Tibial nerve (tissue), 3 donors: ENCODE measurements at regions not wholly inside any gene's neighbourhood (a gene's known extent, or its start where the extent isn't known, plus 50 kb on each side); places are given as distances from the start of the nearest gene placed in this dataset.

ENCODE experiments used
- POLR2A ChIP-seq, 2 donors: fragments of 450-650 bp; IDR thresholded peaks; one replicate each; pipeline ENCODE4 v1.6.1; 2017; ENCODE audit warnings: antibody characterized with exemption in 2 of 2, mild to moderate bottlenecking in 2 of 2, moderate library complexity in 2 of 2
- TF ChIP-seq, protein P1 (sequence below), 5 experiments: fragments of 200-600 bp in 3 of 5; fragments of 450-650 bp in 2 of 5; sonication (generic) in 3 of 5; IDR thresholded peaks; one replicate each; pipeline ENCODE4 v1.5.1; 2016 to 2019; ENCODE audit warnings: antibody characterized with exemption in 5 of 5, mild to moderate bottlenecking in 3 of 5, moderate library complexity in 2 of 5

DNA sequence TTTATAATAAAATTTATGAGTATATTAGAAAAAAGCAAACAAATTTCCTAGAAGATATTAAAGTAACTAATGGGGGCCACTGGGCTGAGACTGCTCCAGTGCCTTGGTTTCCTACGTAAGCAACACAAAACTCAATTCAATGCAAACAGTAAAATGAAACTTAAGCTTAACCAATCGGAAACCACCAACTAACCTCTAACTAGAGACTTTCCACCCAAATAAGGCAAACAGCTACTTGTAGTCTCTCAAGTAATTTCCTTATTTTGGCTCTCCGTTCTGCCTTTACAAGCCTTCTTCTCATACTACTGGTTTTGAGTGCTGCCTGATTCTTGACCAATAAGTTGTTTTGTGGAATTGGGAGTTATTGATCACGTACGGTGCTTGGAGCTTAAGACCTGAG lies 167.3 kb upstream of the VEGFC start:
- TF ChIP-seq, protein P1, sequence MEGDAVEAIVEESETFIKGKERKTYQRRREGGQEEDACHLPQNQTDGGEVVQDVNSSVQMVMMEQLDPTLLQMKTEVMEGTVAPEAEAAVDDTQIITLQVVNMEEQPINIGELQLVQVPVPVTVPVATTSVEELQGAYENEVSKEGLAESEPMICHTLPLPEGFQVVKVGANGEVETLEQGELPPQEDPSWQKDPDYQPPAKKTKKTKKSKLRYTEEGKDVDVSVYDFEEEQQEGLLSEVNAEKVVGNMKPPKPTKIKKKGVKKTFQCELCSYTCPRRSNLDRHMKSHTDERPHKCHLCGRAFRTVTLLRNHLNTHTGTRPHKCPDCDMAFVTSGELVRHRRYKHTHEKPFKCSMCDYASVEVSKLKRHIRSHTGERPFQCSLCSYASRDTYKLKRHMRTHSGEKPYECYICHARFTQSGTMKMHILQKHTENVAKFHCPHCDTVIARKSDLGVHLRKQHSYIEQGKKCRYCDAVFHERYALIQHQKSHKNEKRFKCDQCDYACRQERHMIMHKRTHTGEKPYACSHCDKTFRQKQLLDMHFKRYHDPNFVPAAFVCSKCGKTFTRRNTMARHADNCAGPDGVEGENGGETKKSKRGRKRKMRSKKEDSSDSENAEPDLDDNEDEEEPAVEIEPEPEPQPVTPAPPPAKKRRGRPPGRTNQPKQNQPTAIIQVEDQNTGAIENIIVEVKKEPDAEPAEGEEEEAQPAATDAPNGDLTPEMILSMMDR (IDR thresholded peaks at IDR 0.05): no peak
- no peak for TF ChIP-seq POLR2A (IDR thresholded peaks at IDR 0.05)
